HG03280 (cell line): ENCODE measurements at regions not wholly inside any gene's neighbourhood (a gene's known extent, or its start where the extent isn't known, plus 50 kb on each side); places are given as distances from the start of the nearest gene placed in this dataset.
"Not testable (repeated sequence)": the region's sequence is repeated elsewhere in the genome, so short reads cannot be mapped to it uniquely, and the experiment has no call there.

ENCODE experiments used
- ATAC-seq: cut with Tn5 transposase; IDR thresholded peaks from one replicate; pipeline ENCODE4 v1.9.1; 2021; ENCODE audit warnings: mild to moderate bottlenecking, moderate library complexity; ENCODE audit not compliant: unreplicated experiment

DNA sequence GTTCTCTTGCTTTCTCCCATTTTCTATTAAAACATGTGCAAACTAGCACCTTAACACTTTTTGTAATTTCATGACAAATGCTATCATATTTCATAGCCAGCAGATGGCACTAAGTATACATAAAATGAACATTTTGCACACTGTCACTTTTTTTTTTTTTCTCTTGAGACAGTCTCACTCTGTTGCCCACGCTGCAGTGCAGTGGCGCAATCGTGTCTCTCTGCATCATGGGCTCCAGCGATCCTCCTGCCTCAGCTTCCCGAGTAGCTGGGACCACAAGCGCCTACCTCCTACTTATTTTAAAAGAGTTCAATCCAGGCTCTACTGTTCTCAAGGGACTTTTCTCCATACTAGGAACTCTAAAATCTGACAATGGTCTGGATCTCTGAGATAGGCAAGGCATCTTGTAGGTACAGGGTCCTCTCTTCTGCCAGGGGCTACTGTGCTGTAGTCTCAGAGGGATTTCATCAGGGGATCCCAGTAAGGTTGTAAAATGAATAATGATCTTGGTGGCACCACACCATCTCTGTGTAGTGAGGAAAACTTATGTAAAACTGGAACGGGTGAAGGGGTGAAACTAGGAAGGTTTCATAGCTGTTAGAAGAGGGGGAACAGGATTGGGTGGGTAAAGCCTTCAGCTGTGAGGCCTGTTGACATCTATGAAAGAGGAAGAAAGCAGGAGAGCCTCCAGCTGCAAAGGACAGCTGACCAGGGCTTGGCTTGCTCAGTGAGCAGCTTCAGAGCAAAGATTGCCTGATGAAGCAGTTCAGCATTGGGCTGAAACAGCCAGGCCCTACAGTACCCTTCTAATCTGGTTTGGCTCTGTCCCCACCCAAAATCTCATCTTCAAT, 196.9 kb downstream of the AVL9 start:
- peak; percentile 77 for ATAC-seq

DNA sequence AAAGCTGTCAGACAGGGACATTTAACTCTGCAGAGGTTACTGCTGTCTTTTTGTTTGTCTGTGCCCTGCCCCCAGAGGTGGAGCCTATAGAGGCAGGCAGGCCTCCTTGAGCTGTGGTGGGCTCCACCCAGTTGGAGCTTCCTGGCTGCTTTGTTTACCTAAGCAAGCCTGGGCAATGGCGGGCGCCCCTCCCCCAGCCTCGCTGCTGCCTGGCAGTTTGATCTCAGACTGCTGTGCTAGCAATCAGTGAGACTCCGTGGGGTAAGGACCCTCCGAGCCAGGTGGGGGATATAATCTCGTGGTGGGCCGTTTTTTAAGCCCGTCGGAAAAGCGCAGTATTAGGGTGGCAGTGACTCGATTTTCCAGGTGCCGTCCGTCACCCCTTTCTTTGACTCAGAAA, 192.8 kb downstream of the AVL9 start:
- ATAC-seq: not testable (repeated sequence)

DNA sequence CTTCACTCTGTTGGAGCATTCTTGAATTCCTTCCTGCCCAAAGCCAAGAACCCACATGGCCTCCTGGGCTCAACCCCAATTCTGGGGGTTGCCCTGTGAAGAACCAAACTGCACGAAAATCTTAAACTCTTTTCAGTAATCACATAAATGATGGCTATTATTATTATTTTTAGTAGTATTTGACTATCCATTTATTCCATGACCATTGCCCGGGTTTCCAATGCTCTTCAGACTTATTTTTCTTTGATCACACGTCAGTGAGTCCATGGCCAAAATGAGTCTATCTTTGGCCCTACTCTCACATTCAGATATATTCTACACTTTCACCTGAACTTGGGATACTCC, 185.9 kb downstream of the AVL9 start:
- no peak for ATAC-seq

DNA sequence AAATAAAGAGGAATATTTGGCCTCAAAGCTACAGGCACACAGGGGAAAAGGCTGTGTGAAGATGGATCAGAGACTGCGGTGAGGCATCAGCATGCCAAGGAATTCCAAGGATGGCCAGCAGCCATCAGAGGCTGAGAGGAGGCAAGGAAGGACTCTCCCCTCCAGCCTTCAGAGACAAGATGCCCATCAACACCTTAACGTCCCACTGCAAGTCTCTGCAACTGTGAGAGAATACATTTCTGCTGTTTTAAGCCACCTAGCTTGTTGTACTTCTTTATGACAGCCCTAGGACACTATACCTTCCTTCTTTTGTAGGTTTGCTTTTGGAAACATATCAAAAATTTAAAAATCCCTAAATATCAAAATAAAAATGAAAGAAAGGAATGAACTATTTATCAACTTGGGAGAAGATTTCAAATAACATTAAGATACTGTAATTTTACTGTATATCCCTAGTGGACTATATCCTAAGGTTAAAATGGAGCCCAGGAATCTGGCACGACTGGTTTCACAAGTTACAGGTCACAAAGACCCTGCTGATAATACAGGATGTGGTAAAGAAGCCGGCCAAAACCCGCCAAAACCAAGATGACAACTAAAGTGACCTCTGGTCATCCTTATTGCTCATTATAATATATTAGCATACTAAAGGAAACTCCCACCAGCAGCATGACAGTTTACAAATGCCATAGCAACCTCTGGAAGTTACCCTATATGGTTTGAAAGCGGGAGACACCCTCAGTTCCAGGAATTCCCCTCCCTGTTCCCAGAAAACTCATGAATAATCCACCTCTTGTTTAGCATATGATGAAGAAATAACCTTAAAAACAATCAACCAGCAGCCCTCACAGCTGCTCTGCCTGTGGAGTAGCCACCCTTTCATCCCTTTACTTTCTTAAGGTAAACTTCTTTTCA, 185.2 kb downstream of the AVL9 start:
- ATAC-seq: no peak

DNA sequence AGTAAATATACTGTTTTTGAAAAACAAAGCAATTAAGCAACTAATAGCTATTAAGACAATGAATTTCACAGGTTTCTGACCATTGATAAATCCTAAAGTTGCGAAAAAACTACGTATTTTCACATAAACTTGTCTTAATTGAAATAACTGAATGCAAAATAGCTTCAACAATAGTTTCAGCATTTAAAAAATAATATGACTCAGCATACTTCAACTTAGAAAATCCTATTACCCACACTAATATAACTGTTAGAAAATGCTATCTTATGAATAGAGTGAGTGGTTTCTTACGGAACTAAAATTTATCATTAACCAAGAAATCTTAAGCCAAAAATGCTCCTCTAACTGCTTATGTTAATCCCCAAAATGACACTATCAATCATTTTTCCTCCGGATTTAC, 183.9 kb downstream of the AVL9 start:
- no peak for ATAC-seq

DNA sequence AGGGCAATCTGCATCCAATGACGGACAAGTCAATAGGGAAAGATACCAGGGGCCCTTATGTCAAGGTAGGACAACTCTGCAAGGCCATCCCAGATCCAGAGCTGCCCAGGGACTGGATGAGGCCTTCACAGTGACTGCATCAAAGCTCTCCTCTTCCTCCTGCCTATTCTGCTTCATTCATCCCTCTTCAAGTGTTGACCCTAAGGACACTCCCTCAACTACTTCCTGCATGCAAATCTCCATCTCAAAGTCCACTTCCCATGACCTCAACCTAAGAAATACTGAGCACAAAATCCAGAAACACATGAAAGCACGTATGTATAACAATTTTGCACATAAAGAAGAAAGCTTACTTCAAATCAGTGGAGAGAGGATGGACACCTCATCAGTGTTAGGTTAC, 182.3 kb downstream of the AVL9 start:
- ATAC-seq: no peak

DNA sequence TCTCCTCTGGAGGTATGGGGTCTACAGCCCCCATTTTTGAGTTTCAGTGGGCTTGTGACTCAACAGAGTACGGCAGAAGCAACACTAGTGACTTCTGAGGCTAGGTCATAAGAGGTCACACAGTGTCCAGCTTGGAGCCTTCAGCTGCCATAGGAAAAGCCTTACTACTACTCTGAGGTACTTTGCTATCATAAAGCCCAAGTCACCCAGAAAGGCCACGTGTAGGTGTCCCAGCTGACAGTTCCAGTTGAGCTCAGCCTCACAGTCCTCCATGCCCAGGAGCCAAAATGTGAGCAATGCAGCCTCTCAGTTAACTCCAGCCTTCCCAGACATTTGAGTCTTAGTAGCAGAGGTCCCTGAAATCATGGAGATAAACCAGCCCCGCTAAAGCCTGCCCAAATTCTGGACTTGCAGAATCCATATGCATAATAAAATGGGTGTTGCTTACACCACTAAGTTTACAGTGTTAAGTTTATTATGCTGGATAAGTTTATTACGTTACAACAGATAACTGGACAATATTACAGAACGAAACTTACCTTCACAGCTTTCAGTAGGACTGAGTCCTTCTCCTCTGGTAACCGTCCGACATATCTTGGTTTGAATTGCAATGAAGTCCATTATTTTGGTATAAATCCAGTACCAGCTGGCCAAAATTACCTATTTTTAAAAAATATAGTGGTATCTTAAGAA, 181.1 kb downstream of the AVL9 start:
- ATAC-seq: no peak

DNA sequence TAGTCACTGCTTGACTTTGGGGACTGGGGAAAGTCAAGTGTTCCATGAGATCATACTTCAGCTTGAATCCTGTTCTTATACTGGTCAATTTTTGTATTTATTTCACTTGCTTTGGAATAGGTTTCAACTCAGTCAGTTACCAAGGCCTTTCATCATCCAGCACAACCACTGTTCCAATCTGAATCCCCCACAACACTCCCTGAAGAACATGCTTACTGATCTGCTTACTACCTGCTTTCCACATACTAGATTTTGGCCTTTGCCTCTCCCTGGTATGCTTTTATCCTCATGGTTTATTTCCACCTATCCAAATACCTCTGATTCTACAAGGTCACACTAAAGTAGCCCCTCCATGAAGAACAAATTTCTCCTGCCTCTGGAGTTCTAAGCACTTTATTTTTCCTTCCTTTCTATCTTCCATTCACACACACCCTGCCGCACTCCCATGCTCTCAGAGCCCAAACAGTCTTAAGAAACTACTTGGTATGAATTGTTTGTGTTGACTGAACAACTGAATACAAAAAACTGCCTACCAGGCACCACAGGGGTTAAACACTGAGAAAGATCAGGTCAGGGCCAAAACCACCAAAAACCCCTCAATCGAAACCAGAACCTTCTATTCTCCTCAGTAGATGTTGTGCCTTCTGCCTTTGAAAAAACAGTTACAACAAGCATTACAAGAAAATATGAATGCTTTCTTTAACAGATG, 178.1 kb downstream of the AVL9 start:
- ATAC-seq: no peak

DNA sequence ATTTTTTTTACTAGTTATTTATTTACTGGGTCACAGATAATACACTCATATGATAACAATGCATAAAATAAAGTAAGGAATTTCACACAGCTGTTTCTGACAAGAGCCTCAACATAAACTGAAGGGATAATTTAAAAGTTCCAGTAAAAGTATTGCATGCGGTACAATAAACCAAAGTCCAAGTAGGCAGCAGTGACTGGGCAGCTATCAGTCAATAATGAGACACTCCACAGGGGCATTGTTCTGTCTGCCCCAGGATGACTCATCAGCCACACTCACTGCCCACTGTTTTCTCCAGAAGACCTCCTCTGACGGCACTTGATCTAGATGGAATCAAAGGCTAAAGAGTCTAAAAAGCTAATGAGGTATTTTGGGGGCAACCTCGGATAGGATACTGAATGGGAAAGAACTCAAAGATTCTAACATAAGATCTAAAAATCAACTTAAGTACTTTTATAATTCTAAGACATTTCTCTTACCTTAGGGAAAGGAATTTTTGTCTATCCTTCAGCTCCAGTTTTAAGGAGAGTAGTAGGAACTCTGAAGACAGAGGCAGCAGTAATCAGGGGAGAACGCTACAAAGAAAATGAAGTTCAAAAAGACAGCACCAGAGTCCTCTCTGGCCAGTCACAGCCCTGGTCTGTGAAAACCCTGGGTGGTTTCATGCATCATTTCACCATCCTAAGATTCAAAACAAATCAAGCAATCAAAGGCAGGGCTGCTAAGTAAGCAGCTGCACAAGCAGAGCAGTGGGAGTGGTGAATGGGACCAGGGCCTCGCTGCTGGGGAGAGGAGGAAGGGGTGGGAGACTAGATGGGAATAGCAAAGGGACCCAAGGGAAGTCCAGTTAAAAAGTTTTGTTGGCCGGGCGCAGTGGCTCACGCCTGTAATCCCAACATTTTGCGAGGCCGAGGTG, 175.1 kb downstream of the AVL9 start:
- ATAC-seq: no peak

DNA sequence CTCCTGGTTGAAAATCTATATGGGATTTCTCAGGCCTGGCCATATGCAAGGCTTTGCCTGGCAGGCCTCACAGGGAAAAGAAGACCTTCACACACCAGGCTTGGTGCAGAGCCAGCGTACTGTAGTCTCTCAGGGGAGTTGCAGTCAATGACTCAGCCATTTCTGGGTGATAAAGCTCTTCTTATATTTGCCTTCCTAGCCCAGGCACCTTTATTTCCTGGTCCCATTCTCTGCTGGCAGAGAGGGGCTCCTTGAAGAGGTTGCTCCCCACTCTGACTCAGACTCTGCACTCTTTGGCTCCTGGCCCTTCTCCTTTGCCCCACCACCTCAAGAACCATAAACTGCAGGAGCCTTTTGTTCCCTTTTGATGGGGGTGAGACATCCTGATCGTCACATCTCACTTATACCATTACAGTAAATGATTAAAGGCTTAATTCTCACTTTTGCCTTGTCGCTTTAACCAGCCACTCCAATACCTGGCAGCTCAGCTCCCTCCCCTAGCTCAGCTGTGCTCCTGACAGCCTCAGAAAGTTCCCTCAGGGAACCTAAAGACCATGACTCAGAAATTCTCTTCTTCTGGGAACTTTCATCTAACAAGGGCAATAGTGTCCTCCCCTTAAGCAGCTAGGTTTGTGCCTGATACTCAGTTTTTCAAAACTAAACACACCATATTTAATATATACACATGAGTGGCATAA, 174.0 kb downstream of the AVL9 start:
- ATAC-seq: not testable (repeated sequence)

DNA sequence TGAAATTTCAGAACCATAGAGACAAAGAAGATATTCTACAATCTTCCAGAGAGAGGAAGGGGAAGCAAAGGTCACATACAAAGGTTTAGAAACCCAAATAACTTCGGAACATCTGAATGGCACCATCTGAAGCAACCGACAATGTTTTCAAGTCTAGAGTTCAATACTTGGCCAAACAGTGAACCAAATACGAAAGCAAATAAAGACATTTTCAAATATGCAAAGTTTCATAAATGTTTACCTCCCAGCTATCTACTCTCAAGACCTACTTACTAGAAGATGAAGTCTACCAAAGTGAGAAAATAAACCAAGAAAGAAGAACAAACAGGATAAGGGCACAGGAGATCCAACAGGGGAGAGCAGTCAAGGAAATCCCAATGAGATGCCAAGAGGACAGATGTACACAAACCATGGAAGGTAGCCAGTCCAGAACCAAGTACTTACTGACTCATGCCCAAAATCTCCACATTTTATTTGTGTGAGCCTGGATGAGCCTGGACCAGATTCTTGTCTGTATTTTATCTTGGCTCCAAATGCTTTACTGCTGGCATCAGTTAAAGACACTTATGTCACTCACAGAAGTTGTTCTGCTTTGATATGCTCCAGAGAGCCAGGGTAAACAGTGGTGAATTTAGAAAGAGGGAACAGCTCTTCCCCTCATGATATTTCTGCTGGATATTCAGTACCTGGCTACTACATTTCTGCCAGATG, 173.3 kb downstream of the AVL9 start:
- not testable (repeated sequence) for ATAC-seq

DNA sequence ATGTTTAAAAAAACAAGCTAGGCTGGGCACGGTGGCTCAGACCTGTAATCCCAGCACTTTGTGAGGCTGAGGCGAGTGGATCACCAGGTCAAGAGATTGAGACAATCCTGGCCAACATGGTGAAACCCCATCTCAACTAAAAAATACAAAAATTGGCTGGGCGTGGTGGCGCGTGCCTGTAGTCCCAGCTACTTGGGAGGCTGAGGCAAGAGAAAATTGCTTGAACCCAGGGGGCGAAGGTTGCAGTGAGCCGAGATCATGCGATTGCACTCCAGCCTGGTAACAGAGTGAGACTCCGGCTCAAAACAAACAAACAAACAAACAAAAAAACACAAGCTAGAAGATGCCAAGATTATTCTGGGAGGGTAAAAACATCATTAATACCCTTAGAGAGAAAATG, 172.3 kb downstream of the AVL9 start:
- not testable (repeated sequence) for ATAC-seq

DNA sequence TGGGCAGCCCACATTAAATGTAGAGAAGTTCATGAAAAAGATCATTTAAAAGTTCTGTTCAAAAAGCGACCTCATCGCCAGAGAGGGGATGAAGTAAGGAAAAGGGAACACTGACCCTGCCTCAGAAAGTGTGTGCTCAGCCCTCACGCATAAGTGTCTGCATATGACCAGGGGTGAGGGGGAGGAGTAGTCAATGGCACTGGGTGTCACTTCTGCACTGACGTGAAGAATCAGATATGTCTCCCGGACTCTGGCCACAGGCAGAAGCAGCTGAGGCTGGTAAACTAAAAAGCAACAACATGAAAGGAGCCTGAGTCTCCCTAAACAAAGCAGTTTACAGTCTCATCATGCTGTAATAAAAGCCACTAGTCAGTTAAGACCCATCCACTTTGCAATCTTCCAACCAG, 168.5 kb downstream of the AVL9 start:
- not testable (repeated sequence) for ATAC-seq

DNA sequence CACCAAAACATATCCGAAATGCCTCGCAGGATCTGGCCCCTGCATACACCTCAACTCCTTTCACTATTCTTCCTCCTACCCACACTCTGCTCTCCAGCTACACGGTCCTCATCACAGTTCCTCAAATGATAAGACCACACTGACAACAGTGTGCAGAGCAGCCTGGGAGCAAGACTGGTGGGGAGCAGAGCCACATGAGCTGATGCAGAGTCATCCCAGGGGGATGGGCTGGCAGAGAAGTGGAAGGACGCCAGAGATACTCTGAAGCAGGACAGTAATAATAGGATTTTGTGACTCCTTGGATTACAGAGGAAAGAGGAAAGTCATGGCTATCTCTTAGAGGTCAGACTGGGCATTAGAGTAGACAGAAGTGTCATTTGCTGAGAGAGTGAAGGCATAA, 167.2 kb downstream of the AVL9 start:
- not testable (repeated sequence) for ATAC-seq

DNA sequence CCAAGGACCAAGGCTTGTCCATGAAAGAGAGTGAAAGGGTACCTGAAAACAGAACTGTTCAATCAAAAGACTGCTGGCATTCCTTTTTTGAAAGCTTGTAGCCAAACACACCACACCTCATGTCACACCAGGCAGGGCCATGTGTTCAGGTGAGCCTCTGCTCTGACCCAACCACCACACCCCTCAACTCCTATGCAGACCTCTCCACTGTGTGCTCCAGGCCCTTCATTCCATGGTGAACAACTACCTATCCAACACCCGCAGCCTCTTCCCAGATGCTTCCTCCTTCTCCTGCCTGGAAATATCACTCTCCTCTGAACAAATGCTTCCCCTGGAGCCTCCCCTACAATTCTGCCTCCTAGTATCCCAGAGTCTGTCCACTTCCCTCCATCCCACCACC, 166.6 kb downstream of the AVL9 start:
- no peak for ATAC-seq

DNA sequence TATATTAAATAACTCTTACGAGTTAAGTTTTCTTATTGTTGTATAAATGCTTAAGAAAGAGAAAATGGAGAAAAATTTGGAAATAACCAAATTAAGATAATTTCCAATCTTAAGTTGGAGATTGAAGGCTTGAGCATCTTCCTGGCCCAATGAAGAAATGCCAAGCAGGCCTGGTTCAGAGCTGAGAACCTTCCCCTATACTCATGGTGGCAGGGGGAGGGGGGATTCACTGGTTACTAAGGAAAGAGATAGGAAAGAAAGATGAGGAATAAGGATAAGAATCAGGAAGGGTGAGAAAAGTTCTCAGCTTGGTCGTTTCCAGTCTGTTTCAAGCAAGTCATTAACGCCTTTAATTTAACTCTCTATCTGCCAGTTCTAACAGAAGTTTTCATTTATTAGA, 166.2 kb downstream of the AVL9 start:
- no peak for ATAC-seq

DNA sequence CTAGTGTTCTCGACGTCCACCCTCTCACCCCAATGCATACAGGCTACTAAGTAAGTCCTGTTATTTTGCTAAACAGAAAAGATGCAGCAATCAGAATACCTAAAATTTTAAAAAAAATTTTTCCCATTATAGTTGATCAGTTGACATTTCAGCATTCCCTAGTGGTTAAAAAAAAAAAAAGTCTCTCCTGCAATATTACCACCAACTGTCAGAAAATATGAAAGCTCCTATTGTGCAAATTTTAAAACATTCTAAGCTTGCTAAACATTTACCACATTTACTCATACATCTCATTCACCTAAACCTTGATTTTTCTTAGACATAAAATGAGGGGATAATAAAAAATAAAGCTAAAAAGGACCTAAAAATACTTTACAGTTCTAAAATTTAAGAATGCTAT, 165.6 kb downstream of the AVL9 start:
- ATAC-seq: no peak

DNA sequence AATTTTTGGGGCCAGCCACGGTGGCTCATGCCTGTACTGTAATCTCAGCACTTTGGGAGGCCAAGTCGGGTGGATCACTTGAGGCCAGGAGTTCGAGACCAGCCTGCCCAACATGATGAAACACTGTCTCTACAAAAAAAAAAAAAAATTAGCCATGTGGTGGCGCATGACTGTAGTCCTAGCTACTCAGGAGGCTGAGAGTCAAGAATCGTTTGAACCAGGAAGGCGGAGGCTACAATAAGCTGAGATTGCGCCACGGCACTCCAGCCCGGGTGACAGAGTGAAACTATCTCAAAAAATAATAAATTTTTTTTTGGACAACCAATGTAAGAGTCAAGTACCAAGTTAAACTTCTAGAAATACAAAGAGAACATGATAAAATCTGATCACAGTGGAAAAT, 164.6 kb downstream of the AVL9 start:
- no peak for ATAC-seq

DNA sequence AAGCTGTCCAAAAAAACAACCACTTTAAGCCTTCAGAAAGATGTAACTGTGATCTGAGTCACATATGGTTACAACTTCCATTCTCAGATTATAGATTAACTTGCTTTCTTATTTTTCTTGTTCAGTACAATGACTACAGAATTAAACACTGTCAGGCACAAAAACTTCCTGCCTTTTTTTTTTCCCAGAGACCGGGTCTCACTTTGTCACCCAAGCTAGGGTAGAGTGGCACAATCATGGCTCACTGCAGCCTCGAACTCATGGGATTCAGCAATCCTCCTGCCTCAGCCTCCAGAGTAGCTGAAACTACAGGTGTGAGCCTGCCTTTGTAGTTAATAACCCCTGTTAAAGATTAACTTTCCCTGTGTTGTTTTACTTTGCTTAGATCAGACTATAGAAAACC, 163.2 kb downstream of the AVL9 start:
- no peak for ATAC-seq
